ENCODE measurements at regions not wholly inside any gene's neighbourhood (a gene's known extent, or its start where the extent isn't known, plus 50 kb on each side); places are given as distances from the start of the nearest gene placed in this dataset.

DNA sequence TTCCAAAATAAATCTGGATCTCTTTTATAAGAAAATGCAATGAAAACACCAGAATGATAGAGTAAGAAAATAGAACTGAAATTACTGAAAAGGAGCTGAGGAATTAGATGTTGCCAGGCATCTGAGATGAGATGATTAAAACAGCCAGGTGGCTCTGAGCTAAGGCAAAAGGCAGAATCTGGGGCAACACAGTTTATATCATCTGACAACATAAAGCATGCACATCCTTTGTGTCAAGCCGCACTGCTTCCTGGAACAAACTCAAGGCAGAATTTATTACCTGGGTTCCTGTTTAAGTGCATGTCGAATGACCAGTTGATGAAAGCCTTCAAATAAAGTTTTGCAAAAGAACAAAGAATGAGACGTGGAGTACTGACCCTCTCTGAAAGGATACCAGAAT, 247.0 kb downstream of the SNX10 start:
- peaks cover 70% of the 10 kb centered on the region for H3K27me3 Mint-ChIP-seq
- DNase-seq (no peak), ATAC-seq (ENCODE audit: low read depth) (no peak)
- H3K27ac Mint-ChIP-seq = no peak overlapping the region
- Histone ChIP-seq H3K36me3 (replicated peaks in 1 of 2; ENCODE audit: control extremely low read depth in 1 of 2, control insufficient read depth in 1 of 2, extremely low read depth in 1 of 2, insufficient read depth in 2 of 2, low read length in 1 of 2) (no peaks in the 10 kb centered on the region), H3K27ac (ENCODE audit: low read length in 2 of 2) (no peak overlapping the region), H3K79me2 (ENCODE audit: control insufficient read depth, insufficient read depth, low read length) (no peaks in the 10 kb centered on the region), H3K4me3 (ENCODE audit: control extremely low read depth in 1 of 5, extremely low read depth in 1 of 5, insufficient read depth in 1 of 5, low read depth in 2 of 5, low read length in 4 of 5) (no peak overlapping the region), H3K9me3 (ENCODE audit: control extremely low read depth in 1 of 3, control insufficient read depth in 2 of 3, insufficient read depth in 1 of 3, low read length in 2 of 3) (no peaks in the 10 kb centered on the region), H3K4me1 (ENCODE audit: control insufficient read depth in 2 of 2, insufficient read depth in 2 of 2, low read length in 2 of 2) (no peaks in the 10 kb centered on the region), H3K9ac (ENCODE audit: low read length) (no peak overlapping the region), H2AFZ (ENCODE audit: insufficient read depth, low read depth, low read length, poor library complexity, severe bottlenecking) (no peak overlapping the region), H3K4me2 (replicated peaks; ENCODE audit: low read depth, low read length, poor library complexity, severe bottlenecking) (no peak overlapping the region), H3K27me3 (replicated peaks in 1 of 4; ENCODE audit: control extremely low read depth in 1 of 4, control insufficient read depth in 3 of 4, insufficient read depth in 4 of 4, low read length in 3 of 4) (peaks cover 0 to 31% (median 21%) of the 10 kb centered on the region in 4 experiments), H4K20me1 (ENCODE audit: control insufficient read depth, insufficient read depth, low read length, poor library complexity, severe bottlenecking) (no peaks in the 10 kb centered on the region)
- H3K4me3 Mint-ChIP-seq = no peak overlapping the region
- intact Hi-C loops (cut with micrococcal nuclease) = no loop called here
- WGBS (ENCODE audit: insufficient coverage) = 17% methylated on average over 1 of the region's 3 CpGs
- H3K9me3 Mint-ChIP-seq (ENCODE audit: insufficient read depth) = no peaks in the 10 kb centered on the region
- TF ChIP-seq EZH2 (IDR thresholded peaks at IDR 0.05; ENCODE audit: borderline replicate concordance, insufficient read depth, low read depth, low read length, poor library complexity, severe bottlenecking) = no peak
- TF ChIP-seq, protein P1, sequence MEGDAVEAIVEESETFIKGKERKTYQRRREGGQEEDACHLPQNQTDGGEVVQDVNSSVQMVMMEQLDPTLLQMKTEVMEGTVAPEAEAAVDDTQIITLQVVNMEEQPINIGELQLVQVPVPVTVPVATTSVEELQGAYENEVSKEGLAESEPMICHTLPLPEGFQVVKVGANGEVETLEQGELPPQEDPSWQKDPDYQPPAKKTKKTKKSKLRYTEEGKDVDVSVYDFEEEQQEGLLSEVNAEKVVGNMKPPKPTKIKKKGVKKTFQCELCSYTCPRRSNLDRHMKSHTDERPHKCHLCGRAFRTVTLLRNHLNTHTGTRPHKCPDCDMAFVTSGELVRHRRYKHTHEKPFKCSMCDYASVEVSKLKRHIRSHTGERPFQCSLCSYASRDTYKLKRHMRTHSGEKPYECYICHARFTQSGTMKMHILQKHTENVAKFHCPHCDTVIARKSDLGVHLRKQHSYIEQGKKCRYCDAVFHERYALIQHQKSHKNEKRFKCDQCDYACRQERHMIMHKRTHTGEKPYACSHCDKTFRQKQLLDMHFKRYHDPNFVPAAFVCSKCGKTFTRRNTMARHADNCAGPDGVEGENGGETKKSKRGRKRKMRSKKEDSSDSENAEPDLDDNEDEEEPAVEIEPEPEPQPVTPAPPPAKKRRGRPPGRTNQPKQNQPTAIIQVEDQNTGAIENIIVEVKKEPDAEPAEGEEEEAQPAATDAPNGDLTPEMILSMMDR (IDR thresholded peaks at IDR 0.05) = no peak
- ChIA-PET CTCF (no interaction called here), POLR2A (no interaction called here)
- H3K4me1 Mint-ChIP-seq = no peaks in the 10 kb centered on the region

DNA sequence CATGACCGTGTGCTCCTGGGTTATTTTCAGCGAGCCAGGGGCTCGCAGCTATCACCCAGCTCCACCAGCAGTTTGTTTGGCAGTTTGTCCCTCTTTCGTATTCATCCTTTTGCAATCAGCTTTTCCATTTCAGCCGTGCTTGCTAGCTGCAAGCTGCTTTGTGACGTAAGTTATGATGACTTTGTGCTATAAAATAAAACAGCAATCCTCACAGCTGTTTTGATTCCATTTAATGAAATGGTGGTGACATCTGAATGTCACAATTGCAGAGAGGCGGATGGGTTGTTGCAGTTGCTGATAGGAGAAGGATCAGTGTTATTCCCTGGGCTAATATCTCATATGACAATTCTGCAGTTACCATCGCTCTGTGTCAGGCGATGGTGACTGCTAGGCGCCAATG, 251.7 kb downstream of the SNX10 start:
- intact Hi-C loops (cut with micrococcal nuclease) = no loop called here
- Mint-ChIP-seq H3K4me3 (no peak overlapping the region), H3K27me3 (peaks cover 51% of the 10 kb centered on the region), H3K4me1 (no peaks in the 10 kb centered on the region), H3K27ac (no peak overlapping the region), H3K9me3 (ENCODE audit: insufficient read depth) (peaks cover 3% of the 10 kb centered on the region)
- peaks cover 0 to 2% (median 0%) of the 10 kb centered on the region in 3 donors for H3K9me3 ChIP-seq (ENCODE audit: control extremely low read depth in 1 of 3, control insufficient read depth in 2 of 3, insufficient read depth in 1 of 3, low read length in 2 of 3)
- no peak overlapping the region for H3K4me2 ChIP-seq (replicated peaks; ENCODE audit: low read depth, low read length, poor library complexity, severe bottlenecking)
- ATAC-seq (ENCODE audit: low read depth) (no peak), DNase-seq (no peak)
- peaks cover 0 to 21% (median 15%) of the 10 kb centered on the region in 4 experiments for H3K27me3 ChIP-seq (replicated peaks in 1 of 4; ENCODE audit: control extremely low read depth in 1 of 4, control insufficient read depth in 3 of 4, insufficient read depth in 4 of 4, low read length in 3 of 4)
- ChIA-PET POLR2A (no interaction called here), CTCF (no interaction called here)
- H3K9ac ChIP-seq (ENCODE audit: low read length) = no peak overlapping the region
- 55% methylated on average over 3 of the region's 10 CpGs for WGBS (ENCODE audit: insufficient coverage)
- TF ChIP-seq, protein P1 (IDR thresholded peaks at IDR 0.05) = no peak
- no peak for TF ChIP-seq EZH2 (IDR thresholded peaks at IDR 0.05; ENCODE audit: borderline replicate concordance, insufficient read depth, low read depth, low read length, poor library complexity, severe bottlenecking)
- H4K20me1 ChIP-seq (ENCODE audit: control insufficient read depth, insufficient read depth, low read length, poor library complexity, severe bottlenecking) = no peaks in the 10 kb centered on the region
- H3K36me3 ChIP-seq (replicated peaks in 1 of 2; ENCODE audit: control extremely low read depth in 1 of 2, control insufficient read depth in 1 of 2, extremely low read depth in 1 of 2, insufficient read depth in 2 of 2, low read length in 1 of 2) = no peaks in the 10 kb centered on the region
- H3K4me3 ChIP-seq (ENCODE audit: control extremely low read depth in 1 of 5, extremely low read depth in 1 of 5, insufficient read depth in 1 of 5, low read depth in 2 of 5, low read length in 4 of 5) = no peak overlapping the region
- no peak overlapping the region for H2AFZ ChIP-seq (ENCODE audit: insufficient read depth, low read depth, low read length, poor library complexity, severe bottlenecking)
- no peaks in the 10 kb centered on the region for H3K79me2 ChIP-seq (ENCODE audit: control insufficient read depth, insufficient read depth, low read length)
- no peak overlapping the region for H3K27ac ChIP-seq (ENCODE audit: low read length in 2 of 2)
- H3K4me1 ChIP-seq (ENCODE audit: control insufficient read depth in 2 of 2, insufficient read depth in 2 of 2, low read length in 2 of 2) = no peaks in the 10 kb centered on the region

Data from B cell (primary cell).